ENCODE measurements at regions not wholly inside any gene's neighbourhood (a gene's known extent, or its start where the extent isn't known, plus 50 kb on each side); places are given as distances from the start of the nearest gene placed in this dataset.

- no peaks in the 10 kb centered on the region for H3K4me1 ChIP-seq
- no peaks in the 10 kb centered on the region for H3K27me3 ChIP-seq
- H3K27ac ChIP-seq (replicated peaks in 1 of 4): no peak overlapping the region
- peaks cover 0 to 6% (median 0%) of the 10 kb centered on the region in 4 donors for H3K9me3 ChIP-seq
- 92% methylated on average over 2 of the region's 2 CpGs for WGBS
- DNase-seq (ENCODE audit: extremely low spot score): no peak
- no peaks in the 10 kb centered on the region for H3K36me3 ChIP-seq
- intact Hi-C loops (cut with DNase I): no loop called here
- no peak for TF ChIP-seq POLR2AphosphoS5 (IDR thresholded peaks at IDR 0.05)
- no peak for TF ChIP-seq CTCF (IDR thresholded peaks at IDR 0.05)
- no peak for TF ChIP-seq POLR2A (IDR thresholded peaks at IDR 0.05; ENCODE audit: low read depth)
- TF ChIP-seq EP300 (IDR thresholded peaks at IDR 0.05): no peak
- H3K4me3 ChIP-seq: no peak overlapping the region
Measured at GRCh38 chrX:97700547-97700946, 816.8 kb downstream of the RPA4 start.

- TF ChIP-seq CTCF (IDR thresholded peaks at IDR 0.05) (no peak), EP300 (IDR thresholded peaks at IDR 0.05) (no peak), POLR2A (IDR thresholded peaks at IDR 0.05; ENCODE audit: low read depth) (no peak), POLR2AphosphoS5 (IDR thresholded peaks at IDR 0.05) (no peak)
- no peak overlapping the region for H3K27ac ChIP-seq (replicated peaks in 1 of 4)
- WGBS: 88% methylated on average over 6 of the region's 6 CpGs
- H3K36me3 ChIP-seq: no peaks in the 10 kb centered on the region
- H3K9me3 ChIP-seq: no peaks in the 10 kb centered on the region
- no peak overlapping the region for H3K4me3 ChIP-seq
- H3K4me1 ChIP-seq: no peaks in the 10 kb centered on the region
- intact Hi-C loops (cut with DNase I): no loop called here
- DNase-seq (ENCODE audit: extremely low spot score): no peak
- H3K27me3 ChIP-seq: no peaks in the 10 kb centered on the region
Measured at GRCh38 chrX:97704474-97704873, 820.8 kb downstream of the RPA4 start.

- Histone ChIP-seq H3K4me3 (no peak overlapping the region), H3K27me3 (no peaks in the 10 kb centered on the region), H3K4me1 (no peaks in the 10 kb centered on the region), H3K27ac (replicated peaks in 1 of 4) (no peak overlapping the region), H3K9me3 (no peaks in the 10 kb centered on the region), H3K36me3 (no peaks in the 10 kb centered on the region)
- TF ChIP-seq POLR2AphosphoS5 (IDR thresholded peaks at IDR 0.05) (no peak), EP300 (IDR thresholded peaks at IDR 0.05) (no peak), POLR2A (IDR thresholded peaks at IDR 0.05; ENCODE audit: low read depth) (no peak), CTCF (IDR thresholded peaks at IDR 0.05) (no peak)
- DNase-seq (ENCODE audit: extremely low spot score): no peak
- WGBS: 100% methylated on average over 1 of the region's 1 CpG
- intact Hi-C loops (cut with DNase I): no loop called here
Measured at GRCh38 chrX:97704881-97705280, 821.2 kb downstream of the RPA4 start.

- H3K4me1 ChIP-seq: no peaks in the 10 kb centered on the region
- TF ChIP-seq EP300 (IDR thresholded peaks at IDR 0.05) (no peak), POLR2A (IDR thresholded peaks at IDR 0.05; ENCODE audit: low read depth) (no peak), POLR2AphosphoS5 (IDR thresholded peaks at IDR 0.05) (no peak), CTCF (IDR thresholded peaks at IDR 0.05) (no peak)
- H3K36me3 ChIP-seq: no peaks in the 10 kb centered on the region
- no peak for DNase-seq (ENCODE audit: extremely low spot score)
- H3K27me3 ChIP-seq: no peaks in the 10 kb centered on the region
- H3K27ac ChIP-seq (replicated peaks in 1 of 4): no peak overlapping the region
- WGBS: 87% methylated on average over 2 of the region's 2 CpGs
- no peaks in the 10 kb centered on the region for H3K9me3 ChIP-seq
- intact Hi-C loops (cut with DNase I): no loop called here
- no peak overlapping the region for H3K4me3 ChIP-seq
Measured at GRCh38 chrX:97705936-97706335, 822.2 kb downstream of the RPA4 start.

- Histone ChIP-seq H3K27me3 (no peaks in the 10 kb centered on the region), H3K36me3 (no peaks in the 10 kb centered on the region), H3K9me3 (peaks cover 0 to 6% (median 0%) of the 10 kb centered on the region in 4 donors), H3K4me1 (no peaks in the 10 kb centered on the region), H3K4me3 (no peak overlapping the region), H3K27ac (replicated peaks in 1 of 4) (no peak overlapping the region)
- DNase-seq (ENCODE audit: extremely low spot score): no peak
- intact Hi-C loops (cut with DNase I): no loop called here
- TF ChIP-seq EP300 (IDR thresholded peaks at IDR 0.05): no peak
- no peak for TF ChIP-seq POLR2A (IDR thresholded peaks at IDR 0.05; ENCODE audit: low read depth)
- no peak for TF ChIP-seq POLR2AphosphoS5 (IDR thresholded peaks at IDR 0.05)
- TF ChIP-seq CTCF (IDR thresholded peaks at IDR 0.05): no peak
Measured at GRCh38 chrX:97714072-97714471, 830.4 kb downstream of the RPA4 start.

Data from esophagus muscularis mucosa (tissue), 4 donors.